Neutrophil (primary cell): ENCODE measurements at regions not wholly inside any gene's neighbourhood (a gene's known extent, or its start where the extent isn't known, plus 50 kb on each side); places are given as distances from the start of the nearest gene placed in this dataset.

Source experiments
- H3K27ac ChIP-seq: fragments of 200-600 bp; sonication (generic); 2 replicates; pipeline ENCODE4 v1.5.1; 2016; ENCODE audit warnings: mild to moderate bottlenecking, moderate library complexity
- H3K27me3 ChIP-seq: fragments of 200-600 bp; sonication (generic); 2 replicates; pipeline ENCODE4 v1.6.0; 2016; ENCODE audit warnings: mild to moderate bottlenecking
- H3K36me3 ChIP-seq: fragments of 200-600 bp; sonication (generic); 2 replicates; pipeline ENCODE4 v1.5.1; 2017
- H3K4me1 ChIP-seq, 2 experiments: fragments of 200-600 bp in 1 of 2; sonication (generic) in 1 of 2; 1 replicate in 1 of 2; 2 replicates in 1 of 2; pipeline versions ENCODE4 v1.5.1 to v1.6.1; 2013 to 2016; ENCODE audit warnings: low read depth in 1 of 2, low read length in 1 of 2, mild to moderate bottlenecking in 1 of 2, moderate library complexity in 1 of 2; ENCODE audit not compliant: control insufficient read depth in 1 of 2, insufficient read depth in 1 of 2
- H3K4me3 ChIP-seq, 2 experiments: fragments of 200-600 bp in 1 of 2; sonication (generic) in 1 of 2; 1 replicate in 1 of 2; 2 replicates in 1 of 2; pipeline ENCODE4 v1.5.1; 2013 to 2016; ENCODE audit warnings: low read depth in 1 of 2, low read length in 1 of 2, mild to moderate bottlenecking in 1 of 2, moderate library complexity in 1 of 2
- H3K9me3 ChIP-seq: fragments of 200-600 bp; sonication (generic); 2 replicates; pipeline ENCODE4 v1.5.1; 2016
- TF ChIP-seq, protein P1 (sequence below): fragments of 200-600 bp; sonication (generic); IDR thresholded peaks from 2 replicates; pipeline ENCODE4 v1.5.1; 2016; ENCODE audit warnings: antibody characterized with exemption

GRCh38 chr7:131190146-131190545 lies 137.5 kb upstream of the MKLN1 start:
- Histone ChIP-seq H3K27ac (no peak overlapping the region), H3K4me1 (peaks cover 13 to 29% of the 10 kb centered on the region in 2 experiments), H3K36me3 (no peaks in the 10 kb centered on the region), H3K27me3 (peaks cover 9% of the 10 kb centered on the region), H3K9me3 (no peaks in the 10 kb centered on the region), H3K4me3 (no peak overlapping the region)
- TF ChIP-seq, protein P1, sequence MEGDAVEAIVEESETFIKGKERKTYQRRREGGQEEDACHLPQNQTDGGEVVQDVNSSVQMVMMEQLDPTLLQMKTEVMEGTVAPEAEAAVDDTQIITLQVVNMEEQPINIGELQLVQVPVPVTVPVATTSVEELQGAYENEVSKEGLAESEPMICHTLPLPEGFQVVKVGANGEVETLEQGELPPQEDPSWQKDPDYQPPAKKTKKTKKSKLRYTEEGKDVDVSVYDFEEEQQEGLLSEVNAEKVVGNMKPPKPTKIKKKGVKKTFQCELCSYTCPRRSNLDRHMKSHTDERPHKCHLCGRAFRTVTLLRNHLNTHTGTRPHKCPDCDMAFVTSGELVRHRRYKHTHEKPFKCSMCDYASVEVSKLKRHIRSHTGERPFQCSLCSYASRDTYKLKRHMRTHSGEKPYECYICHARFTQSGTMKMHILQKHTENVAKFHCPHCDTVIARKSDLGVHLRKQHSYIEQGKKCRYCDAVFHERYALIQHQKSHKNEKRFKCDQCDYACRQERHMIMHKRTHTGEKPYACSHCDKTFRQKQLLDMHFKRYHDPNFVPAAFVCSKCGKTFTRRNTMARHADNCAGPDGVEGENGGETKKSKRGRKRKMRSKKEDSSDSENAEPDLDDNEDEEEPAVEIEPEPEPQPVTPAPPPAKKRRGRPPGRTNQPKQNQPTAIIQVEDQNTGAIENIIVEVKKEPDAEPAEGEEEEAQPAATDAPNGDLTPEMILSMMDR, result no peak

- peaks cover 9% of the 10 kb centered on the region for H3K27me3 ChIP-seq
- H3K9me3 ChIP-seq, result no peaks in the 10 kb centered on the region
- H3K4me1 ChIP-seq, result peaks cover 13 to 29% of the 10 kb centered on the region in 2 experiments
- no peak overlapping the region for H3K27ac ChIP-seq
- H3K36me3 ChIP-seq, result no peaks in the 10 kb centered on the region
- TF ChIP-seq, protein P1, result no peak
- no peak overlapping the region for H3K4me3 ChIP-seq
These were observed 137.1 kb upstream of the MKLN1 start for GRCh38 chr7:131190581-131190980.

GRCh38 chr7:131194070-131194865 lies 133.4 kb upstream of the MKLN1 start:
- TF ChIP-seq, protein P1, result no peak
- Histone ChIP-seq H3K9me3 (no peaks in the 10 kb centered on the region), H3K27me3 (peaks cover 9% of the 10 kb centered on the region), H3K27ac (no peak overlapping the region), H3K36me3 (no peaks in the 10 kb centered on the region), H3K4me3 (no peak overlapping the region), H3K4me1 (peaks cover 2 to 13% of the 10 kb centered on the region in 2 experiments)

- TF ChIP-seq, protein P1, result no peak
- Histone ChIP-seq H3K9me3 (no peaks in the 10 kb centered on the region), H3K36me3 (no peaks in the 10 kb centered on the region), H3K4me1 (peaks cover 2 to 10% of the 10 kb centered on the region in 2 experiments), H3K27ac (no peak overlapping the region), H3K27me3 (no peaks in the 10 kb centered on the region), H3K4me3 (no peak overlapping the region)
These were observed 130.9 kb upstream of the MKLN1 start for GRCh38 chr7:131196803-131197202.

GRCh38 chr7:131197920-131198615 lies 129.6 kb upstream of the MKLN1 start:
- Histone ChIP-seq H3K9me3 (no peaks in the 10 kb centered on the region), H3K4me3 (no peak overlapping the region), H3K27ac (no peak overlapping the region), H3K36me3 (no peaks in the 10 kb centered on the region), H3K27me3 (no peaks in the 10 kb centered on the region), H3K4me1 (peaks cover 2 to 10% of the 10 kb centered on the region in 2 experiments)
- TF ChIP-seq, protein P1, result no peak
